Keratinocyte (primary cell): ENCODE measurements at regions not wholly inside any gene's neighbourhood (a gene's known extent, or its start where the extent isn't known, plus 50 kb on each side); places are given as distances from the start of the nearest gene placed in this dataset.

Experiments used
- DNase-seq: peaks from one replicate; pipeline ENCODE4 v3.0.0-alpha.2; 2011; ENCODE audit warnings: low read depth, missing footprints, low spot score
- FAIRE-seq: peaks from 2 replicates; lab custom pipeline; 2011; peaks lifted over from hg19 to GRCh38; lab: Jason Lieb, UNC
- H2AFZ ChIP-seq: 2 replicates; pipeline ENCODE4 v1.6.0; 2012; ENCODE audit warnings: low read length, control low read depth, inconsistent platforms; ENCODE audit not compliant: control insufficient read depth
- H3K27ac ChIP-seq: 2 replicates; pipeline ENCODE4 v1.5.1; 2011; ENCODE audit warnings: low read length; ENCODE audit not compliant: control insufficient read depth, insufficient read depth
- H3K27me3 ChIP-seq: 3 replicates; pipeline ENCODE4 v1.6.0; 2011; ENCODE audit warnings: low read length; ENCODE audit not compliant: control insufficient read depth, insufficient read depth; ENCODE audit errors: extremely low read depth
- H3K36me3 ChIP-seq, 2 experiments: 2 replicates in 1 of 2; 3 replicates in 1 of 2; pipeline ENCODE4 v1.5.1; 2011; ENCODE audit warnings: low read length in 2 of 2, mild to moderate bottlenecking in 1 of 2; ENCODE audit not compliant: control insufficient read depth in 2 of 2, insufficient read depth in 2 of 2; ENCODE audit errors: extremely low read depth in 1 of 2
- H3K4me1 ChIP-seq: 3 replicates; pipeline ENCODE4 v1.5.1; 2011; ENCODE audit warnings: low read length; ENCODE audit not compliant: control insufficient read depth, insufficient read depth; ENCODE audit errors: extremely low read depth
- H3K4me2 ChIP-seq: 3 replicates; pipeline ENCODE4 v1.6.0; 2011; ENCODE audit warnings: low read depth, low read length; ENCODE audit not compliant: control insufficient read depth, insufficient read depth; ENCODE audit errors: extremely low read depth
- H3K4me3 ChIP-seq, 3 experiments: fragments of 200-600 bp in 1 of 3; sonication (generic) in 1 of 3; 2 replicates in 2 of 3; 3 replicates in 1 of 3; pipeline ENCODE4 v1.5.1; 2011 to 2016; ENCODE audit warnings: low read length in 3 of 3, mild to moderate bottlenecking in 3 of 3, control low read depth in 2 of 3, inconsistent platforms in 1 of 3, low read depth in 1 of 3, mixed read lengths in 1 of 3, mixed run types in 1 of 3, moderate library complexity in 1 of 3; ENCODE audit not compliant: control insufficient read depth in 2 of 3, insufficient read depth in 2 of 3; ENCODE audit errors: extremely low read depth in 1 of 3
- H3K79me2 ChIP-seq: 2 replicates; pipeline ENCODE4 v1.6.0; 2012; ENCODE audit warnings: low read length; ENCODE audit not compliant: control insufficient read depth, insufficient read depth
- H3K9ac ChIP-seq: 3 replicates; pipeline ENCODE4 v1.6.0; 2011; ENCODE audit warnings: low read length; ENCODE audit not compliant: control insufficient read depth, insufficient read depth; ENCODE audit errors: extremely low read depth
- H3K9me1 ChIP-seq: 3 replicates; pipeline ENCODE4 v1.6.0; 2011; ENCODE audit warnings: low read length; ENCODE audit not compliant: control insufficient read depth, insufficient read depth; ENCODE audit errors: extremely low read depth
- H3K9me3 ChIP-seq: 2 replicates; pipeline ENCODE4 v1.5.1; 2012; ENCODE audit warnings: low read depth, low read length; ENCODE audit not compliant: control insufficient read depth
- H4K20me1 ChIP-seq: 3 replicates; pipeline ENCODE4 v1.6.0; 2011; ENCODE audit warnings: low read length; ENCODE audit not compliant: control insufficient read depth, insufficient read depth; ENCODE audit errors: extremely low read depth
- EZH2 ChIP-seq: IDR thresholded peaks from one replicate; pipeline ENCODE4 v1.6.1; 2012; ENCODE audit warnings: inconsistent platforms, mild to moderate bottlenecking, low read length, moderate library complexity
- dilution Hi-C: fragments of 300-500 bp; cut with MboI; formaldehyde crosslinking; loops from one replicate; pipeline ENCODE4 v1.7.0; 2020; ENCODE audit warnings: low sequenced_read_pairs; ENCODE audit not compliant: extremely low pct_ligation_motif_present
- TF ChIP-seq, protein P1 (sequence below), 3 experiments: IDR thresholded peaks in 1 of 3; conservative IDR thresholded peaks in 1 of 3; optimal IDR thresholded peaks in 1 of 3; 2 replicates in 2 of 3; 3 replicates in 1 of 3; pipeline versions ENCODE3 to v1.5.1; 2011; ENCODE audit warnings: low read length in 3 of 3, mild to moderate bottlenecking in 3 of 3, moderate library complexity in 2 of 3, control low read depth in 1 of 3, inconsistent platforms in 1 of 3; ENCODE audit not compliant: insufficient read depth in 2 of 3; ENCODE audit errors: extremely low read depth in 1 of 3

DNA sequence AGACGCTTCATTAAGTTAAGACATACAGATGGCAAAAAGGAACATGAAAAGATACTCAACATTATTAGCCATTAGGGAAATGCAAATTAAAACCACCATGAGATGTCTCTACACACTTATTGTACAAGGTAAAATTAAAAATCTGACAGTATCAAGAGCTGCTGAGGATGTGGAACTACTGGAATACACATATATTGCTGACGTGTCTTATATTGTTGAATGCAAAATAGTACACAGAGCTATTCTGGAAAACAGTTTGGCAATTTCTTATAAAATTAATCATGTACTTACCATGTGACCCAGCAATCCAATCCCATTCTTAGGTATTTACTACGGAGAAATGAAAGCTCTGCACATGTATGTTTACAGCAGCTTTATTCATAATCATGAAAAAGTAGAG lies 742.5 kb downstream of the TBC1D22A start:
- Histone ChIP-seq H3K4me1 (no peaks in the 10 kb centered on the region), H3K27ac (no peak overlapping the region), H3K4me2 (no peak overlapping the region), H3K79me2 (no peaks in the 10 kb centered on the region), H3K4me3 (no peak overlapping the region), H3K36me3 (no peaks in the 10 kb centered on the region), H3K27me3 (no peaks in the 10 kb centered on the region), H3K9ac (no peak overlapping the region), H2AFZ (no peak overlapping the region), H3K9me3 (no peaks in the 10 kb centered on the region), H3K9me1 (no peaks in the 10 kb centered on the region), H4K20me1 (no peaks in the 10 kb centered on the region)
- TF ChIP-seq, protein P1, sequence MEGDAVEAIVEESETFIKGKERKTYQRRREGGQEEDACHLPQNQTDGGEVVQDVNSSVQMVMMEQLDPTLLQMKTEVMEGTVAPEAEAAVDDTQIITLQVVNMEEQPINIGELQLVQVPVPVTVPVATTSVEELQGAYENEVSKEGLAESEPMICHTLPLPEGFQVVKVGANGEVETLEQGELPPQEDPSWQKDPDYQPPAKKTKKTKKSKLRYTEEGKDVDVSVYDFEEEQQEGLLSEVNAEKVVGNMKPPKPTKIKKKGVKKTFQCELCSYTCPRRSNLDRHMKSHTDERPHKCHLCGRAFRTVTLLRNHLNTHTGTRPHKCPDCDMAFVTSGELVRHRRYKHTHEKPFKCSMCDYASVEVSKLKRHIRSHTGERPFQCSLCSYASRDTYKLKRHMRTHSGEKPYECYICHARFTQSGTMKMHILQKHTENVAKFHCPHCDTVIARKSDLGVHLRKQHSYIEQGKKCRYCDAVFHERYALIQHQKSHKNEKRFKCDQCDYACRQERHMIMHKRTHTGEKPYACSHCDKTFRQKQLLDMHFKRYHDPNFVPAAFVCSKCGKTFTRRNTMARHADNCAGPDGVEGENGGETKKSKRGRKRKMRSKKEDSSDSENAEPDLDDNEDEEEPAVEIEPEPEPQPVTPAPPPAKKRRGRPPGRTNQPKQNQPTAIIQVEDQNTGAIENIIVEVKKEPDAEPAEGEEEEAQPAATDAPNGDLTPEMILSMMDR (optimal IDR thresholded peaks at IDR 0.05 in 1 of 3, IDR thresholded peaks at IDR 0.05 in 1 of 3, conservative IDR thresholded peaks at IDR 0.05 in 1 of 3; ENCODE audit: extremely low read depth in 1 of 3, insufficient read depth in 2 of 3, low read length in 3 of 3) = no peak
- no peak for TF ChIP-seq EZH2
- no peak for FAIRE-seq
- no peak for DNase-seq
- dilution Hi-C loops = no loop called here

DNA sequence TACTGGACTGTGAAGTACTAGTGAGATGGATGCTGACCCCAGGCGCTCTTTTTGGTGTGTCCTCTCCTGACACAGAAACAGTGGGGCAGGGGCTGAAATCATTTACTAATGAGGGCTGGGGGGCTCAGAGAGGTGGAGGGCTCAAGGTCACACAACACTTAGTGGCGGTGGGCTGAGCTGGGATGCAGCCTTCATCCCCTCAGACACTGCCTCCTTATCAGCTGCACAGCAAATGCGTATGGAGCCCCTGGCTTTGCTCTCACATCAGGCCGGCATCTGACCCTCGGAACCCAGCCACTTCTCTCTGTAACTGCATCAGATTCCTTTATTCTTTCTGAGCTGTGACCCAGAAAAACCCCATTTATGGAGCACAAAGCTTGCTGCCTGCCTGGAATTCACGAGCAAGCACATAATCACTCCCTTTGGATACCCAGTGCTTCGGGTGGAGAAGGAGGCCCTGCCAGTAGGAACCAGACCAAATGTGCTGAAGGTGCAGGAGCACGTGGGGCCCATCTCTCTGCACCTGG lies 736.6 kb downstream of the TBC1D22A start:
- dilution Hi-C loops = no loop called here
- FAIRE-seq = no peak

More for the DNA sequence above, 736.6 kb downstream of the TBC1D22A start:
- H3K79me2 ChIP-seq = no peaks in the 10 kb centered on the region
- TF ChIP-seq EZH2 = no peak
- TF ChIP-seq, protein P1 (optimal IDR thresholded peaks at IDR 0.05 in 1 of 3, IDR thresholded peaks at IDR 0.05 in 1 of 3, conservative IDR thresholded peaks at IDR 0.05 in 1 of 3; ENCODE audit: extremely low read depth in 1 of 3, insufficient read depth in 2 of 3, low read length in 3 of 3) = no peak
- no peak overlapping the region for H2AFZ ChIP-seq
- H3K4me3 ChIP-seq = no peak overlapping the region
- DNase-seq = no peak
- H3K9me1 ChIP-seq = no peaks in the 10 kb centered on the region
- H3K36me3 ChIP-seq = no peaks in the 10 kb centered on the region
- H3K9me3 ChIP-seq = peaks cover 2% of the 10 kb centered on the region
- no peak overlapping the region for H3K27ac ChIP-seq
- H4K20me1 ChIP-seq = no peaks in the 10 kb centered on the region
- H3K9ac ChIP-seq = no peak overlapping the region
- no peak overlapping the region for H3K4me2 ChIP-seq
- H3K4me1 ChIP-seq = no peaks in the 10 kb centered on the region
- H3K27me3 ChIP-seq = no peaks in the 10 kb centered on the region
